Esophagus squamous epithelium (tissue), 4 donors: ENCODE measurements at regions not wholly inside any gene's neighbourhood (a gene's known extent, or its start where the extent isn't known, plus 50 kb on each side); places are given as distances from the start of the nearest gene placed in this dataset.

Experiments
- CTCF ChIP-seq, 6 experiments: fragments of 450-650 bp in 4 of 6; fragments of 200-600 bp in 2 of 6; sonication (generic) in 2 of 6; IDR thresholded peaks; one replicate each; pipeline ENCODE4 v1.5.1; 2016 to 2019; ENCODE audit warnings: antibody characterized with exemption in 6 of 6, mild to moderate bottlenecking in 4 of 6, moderate library complexity in 4 of 6
- POLR2A ChIP-seq, 4 donors: fragments of 450-650 bp; IDR thresholded peaks; one replicate each; pipeline ENCODE4 v1.6.1; 2017; ENCODE audit warnings: antibody characterized with exemption in 4 of 4, mild to moderate bottlenecking in 4 of 4, moderate library complexity in 3 of 4

GRCh38 chr17:36730095-36730808 is 128.9 kb downstream of the MRM1 start:
- TF ChIP-seq CTCF (IDR thresholded peaks at IDR 0.05) (no peak), POLR2A (IDR thresholded peaks at IDR 0.05) (no peak)
